ENCODE measurements at regions not wholly inside any gene's neighbourhood (a gene's known extent, or its start where the extent isn't known, plus 50 kb on each side); places are given as distances from the start of the nearest gene placed in this dataset.
"Not testable (repeated sequence)": the region's sequence is repeated elsewhere in the genome, so short reads cannot be mapped to it uniquely, and the experiment has no call there.

GRCh38 chr6:153485072-153485471, 354.0 kb upstream of the RGS17 start:
- Histone ChIP-seq H3K9me3 (ENCODE audit: low read depth, low read length) (peaks cover 3% of the 10 kb centered on the region; the same call in 1 of the 2 replicates), H3K36me3 (ENCODE audit: insufficient read depth, low read length) (no peaks in the 10 kb centered on the region), H3K9ac (ENCODE audit: insufficient read length) (no peak overlapping the region), H3K27ac (no peak overlapping the region), H3K4me3 (no peak overlapping the region)
- no peak for DNase-seq (ENCODE audit: low read depth, low spot score)
- TF ChIP-seq EZH2 (IDR thresholded peaks at IDR 0.05), result no peak
- no peak for TF ChIP-seq FOXP2 (optimal IDR thresholded peaks at IDR 0.05; ENCODE audit: control extremely low read depth, extremely low read length, insufficient read depth)

DNA sequence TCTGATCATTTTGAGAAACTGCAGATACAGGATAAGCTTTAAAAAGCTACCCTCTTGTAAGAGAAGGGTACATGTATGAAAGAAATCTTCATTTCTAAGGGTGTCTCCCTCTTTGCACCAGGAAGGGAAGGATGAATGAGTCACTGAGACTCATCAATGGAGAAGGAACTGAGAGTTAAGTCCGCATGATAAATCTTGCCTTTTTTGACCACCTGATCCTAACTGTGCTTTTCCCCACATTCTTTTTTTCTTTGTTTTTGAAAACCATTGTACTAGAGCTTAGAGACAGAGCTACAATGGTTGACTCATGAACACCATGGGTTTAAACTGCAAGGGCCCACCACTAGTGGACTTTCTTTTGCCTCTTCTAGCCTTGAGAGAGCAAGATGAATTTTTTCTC, 353.0 kb upstream of the RGS17 start:
- Histone ChIP-seq H3K27ac (no peak overlapping the region), H3K9ac (ENCODE audit: insufficient read length) (no peak overlapping the region), H3K9me3 (ENCODE audit: low read depth, low read length) (peaks cover 3% of the 10 kb centered on the region; the same call in 1 of the 2 replicates), H3K4me3 (no peak overlapping the region), H3K36me3 (ENCODE audit: insufficient read depth, low read length) (no peaks in the 10 kb centered on the region)
- TF ChIP-seq EZH2 (IDR thresholded peaks at IDR 0.05), result no peak
- no peak for TF ChIP-seq POLR2AphosphoS5 (IDR thresholded peaks at IDR 0.05; ENCODE audit: borderline replicate concordance, low read depth, low read length)
- TF ChIP-seq FOXP2 (optimal IDR thresholded peaks at IDR 0.05; ENCODE audit: control extremely low read depth, extremely low read length, insufficient read depth), result no peak
- DNase-seq (ENCODE audit: low read depth, low spot score), result no peak

DNA sequence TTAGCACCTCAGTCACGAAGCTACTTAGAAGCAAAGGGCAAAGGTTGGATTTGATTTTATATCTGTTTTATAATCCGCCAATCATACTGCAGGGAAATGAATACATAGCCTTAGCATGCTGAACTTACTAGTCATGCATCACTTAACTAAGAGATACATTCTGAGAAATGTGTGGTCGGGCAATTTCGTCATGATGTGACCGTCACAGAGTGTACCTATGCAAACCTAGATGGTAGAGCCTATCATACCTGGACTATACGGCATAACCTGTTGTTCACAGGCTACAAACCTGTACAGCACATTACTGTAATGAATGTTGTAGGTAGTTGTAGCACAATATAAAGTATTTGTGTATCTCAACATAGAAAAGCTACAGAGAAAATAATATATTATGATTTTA, 345.2 kb upstream of the RGS17 start:
- DNase-seq (ENCODE audit: low read depth, low spot score), result no peak
- no peaks in the 10 kb centered on the region for H3K9me3 ChIP-seq (ENCODE audit: low read depth, low read length)
- no peaks in the 10 kb centered on the region for H3K36me3 ChIP-seq (ENCODE audit: insufficient read depth, low read length)
- H3K27ac ChIP-seq, result no peak overlapping the region
- H3K4me3 ChIP-seq, result no peak overlapping the region
- H3K9ac ChIP-seq (ENCODE audit: insufficient read length), result no peak overlapping the region
- no peak for TF ChIP-seq EZH2 (IDR thresholded peaks at IDR 0.05)
- no peak for TF ChIP-seq FOXP2 (optimal IDR thresholded peaks at IDR 0.05; ENCODE audit: control extremely low read depth, extremely low read length, insufficient read depth)
- TF ChIP-seq POLR2AphosphoS5 (IDR thresholded peaks at IDR 0.05; ENCODE audit: borderline replicate concordance, low read depth, low read length), result no peak

- Histone ChIP-seq H3K9me3 (ENCODE audit: low read depth, low read length) (no peaks in the 10 kb centered on the region), H3K4me3 (no peak overlapping the region), H3K9ac (ENCODE audit: insufficient read length) (no peak overlapping the region), H3K36me3 (ENCODE audit: insufficient read depth, low read length) (no peaks in the 10 kb centered on the region), H3K27ac (no peak overlapping the region)
- TF ChIP-seq EZH2 (IDR thresholded peaks at IDR 0.05) (no peak), POLR2AphosphoS5 (IDR thresholded peaks at IDR 0.05; ENCODE audit: borderline replicate concordance, low read depth, low read length) (no peak), FOXP2 (optimal IDR thresholded peaks at IDR 0.05; ENCODE audit: control extremely low read depth, extremely low read length, insufficient read depth) (no peak)
- no peak for DNase-seq (ENCODE audit: low read depth, low spot score)
Observed at GRCh38 chr6:153465050-153465449, 334.0 kb upstream of the RGS17 start.

GRCh38 chr6:153449279-153449678, 318.2 kb upstream of the RGS17 start:
- no peak for TF ChIP-seq EZH2 (IDR thresholded peaks at IDR 0.05)
- no peak for DNase-seq (ENCODE audit: low read depth, low spot score)
- Histone ChIP-seq H3K36me3 (ENCODE audit: insufficient read depth, low read length) (no peaks in the 10 kb centered on the region), H3K4me3 (no peak overlapping the region), H3K9ac (ENCODE audit: insufficient read length) (no peak overlapping the region), H3K9me3 (ENCODE audit: low read depth, low read length) (no peaks in the 10 kb centered on the region), H3K27ac (no peak overlapping the region)

DNA sequence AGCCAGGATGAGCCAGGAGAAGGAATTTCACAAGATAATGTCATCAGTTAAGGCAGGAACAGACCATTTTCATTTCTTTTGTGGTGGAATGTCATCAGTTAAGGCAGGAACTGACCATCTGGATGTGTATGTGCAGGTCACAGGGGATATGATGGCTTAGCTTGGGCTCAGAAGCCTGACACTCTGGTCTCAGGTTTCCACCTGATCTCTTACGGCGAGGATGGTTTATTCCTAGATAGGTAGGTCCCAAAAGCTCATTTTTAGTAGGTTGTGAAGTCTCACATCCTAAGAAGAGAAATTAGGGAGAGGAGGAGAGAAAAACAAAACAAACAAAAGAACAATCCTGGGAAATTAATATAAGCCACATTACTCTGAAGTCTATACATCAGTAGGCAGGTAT, 311.7 kb upstream of the RGS17 start:
- H3K4me3 ChIP-seq; H3K36me3 ChIP-seq (ENCODE audit: insufficient read depth, low read length); DNase-seq (ENCODE audit: low read depth, low spot score); H3K27ac ChIP-seq; H3K9me3 ChIP-seq (ENCODE audit: low read depth, low read length); H3K9ac ChIP-seq (ENCODE audit: insufficient read length): not testable (repeated sequence)

- no peaks in the 10 kb centered on the region for H3K9me3 ChIP-seq (ENCODE audit: low read depth, low read length)
- no peaks in the 10 kb centered on the region for H3K36me3 ChIP-seq (ENCODE audit: insufficient read depth, low read length)
- no peak overlapping the region for H3K27ac ChIP-seq
- no peak for DNase-seq (ENCODE audit: low read depth, low spot score)
- H3K4me3 ChIP-seq, result no peak overlapping the region
- no peak overlapping the region for H3K9ac ChIP-seq (ENCODE audit: insufficient read length)
- TF ChIP-seq FOXP2 (optimal IDR thresholded peaks at IDR 0.05; ENCODE audit: control extremely low read depth, extremely low read length, insufficient read depth) (no peak), POLR2AphosphoS5 (IDR thresholded peaks at IDR 0.05; ENCODE audit: borderline replicate concordance, low read depth, low read length) (no peak), EZH2 (IDR thresholded peaks at IDR 0.05) (no peak)
Observed at GRCh38 chr6:153442096-153442495, 311.0 kb upstream of the RGS17 start.

- H3K27ac ChIP-seq, result no peak overlapping the region
- no peaks in the 10 kb centered on the region for H3K9me3 ChIP-seq (ENCODE audit: low read depth, low read length)
- H3K4me3 ChIP-seq, result no peak overlapping the region
- no peak for DNase-seq (ENCODE audit: low read depth, low spot score)
- no peak overlapping the region for H3K9ac ChIP-seq (ENCODE audit: insufficient read length)
- TF ChIP-seq FOXP2 (optimal IDR thresholded peaks at IDR 0.05; ENCODE audit: control extremely low read depth, extremely low read length, insufficient read depth), result no peak
- TF ChIP-seq POLR2AphosphoS5 (IDR thresholded peaks at IDR 0.05; ENCODE audit: borderline replicate concordance, low read depth, low read length), result no peak
- TF ChIP-seq EZH2 (IDR thresholded peaks at IDR 0.05), result no peak
- no peaks in the 10 kb centered on the region for H3K36me3 ChIP-seq (ENCODE audit: insufficient read depth, low read length)
Observed at GRCh38 chr6:153437193-153437592, 306.1 kb upstream of the RGS17 start.

DNA sequence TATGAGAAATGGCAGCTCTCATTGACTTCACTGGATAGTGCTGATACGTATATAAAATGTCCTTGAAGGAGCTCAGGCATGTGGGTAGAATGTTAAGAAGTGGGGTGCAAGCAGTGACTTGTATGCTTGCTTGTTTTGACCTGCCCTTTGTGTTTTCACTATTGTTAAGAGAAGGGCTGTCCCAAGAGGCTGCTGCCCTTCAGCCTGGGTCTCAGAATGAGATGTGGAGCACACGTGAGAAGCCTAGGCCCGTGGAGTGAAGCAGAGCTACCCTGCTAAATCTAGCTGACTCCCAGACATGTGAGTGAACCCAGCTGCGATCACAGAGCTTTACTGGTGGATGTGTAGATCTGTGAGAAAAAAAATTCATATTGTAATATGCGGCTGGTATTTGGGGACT, 305.3 kb upstream of the RGS17 start:
- TF ChIP-seq FOXP2 (optimal IDR thresholded peaks at IDR 0.05; ENCODE audit: control extremely low read depth, extremely low read length, insufficient read depth) (no peak), EZH2 (IDR thresholded peaks at IDR 0.05) (no peak)
- Histone ChIP-seq H3K9ac (ENCODE audit: insufficient read length) (no peak overlapping the region), H3K36me3 (ENCODE audit: insufficient read depth, low read length) (no peaks in the 10 kb centered on the region), H3K4me3 (no peak overlapping the region), H3K27ac (no peak overlapping the region), H3K9me3 (ENCODE audit: low read depth, low read length) (no peaks in the 10 kb centered on the region)
- no peak for DNase-seq (ENCODE audit: low read depth, low spot score)

DNA sequence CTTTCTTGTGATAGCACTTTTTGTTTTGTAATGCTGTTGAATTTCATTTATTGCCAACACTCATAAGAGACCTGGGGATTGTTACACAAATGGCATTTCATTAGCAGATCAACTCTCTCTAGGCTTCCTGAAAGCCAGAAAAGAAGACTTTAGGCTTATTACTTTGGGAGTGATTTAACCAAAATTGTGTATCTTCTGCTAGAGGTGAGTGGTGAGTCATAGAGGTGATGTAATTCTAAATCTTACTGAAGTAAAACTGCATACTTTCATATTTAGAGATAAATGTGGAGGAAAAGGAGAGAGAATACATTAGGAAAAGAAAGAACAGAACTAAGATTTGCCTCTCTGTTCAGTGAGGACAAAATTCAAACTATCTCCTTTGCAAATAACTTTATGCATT, 304.7 kb upstream of the RGS17 start:
- H3K9me3 ChIP-seq (ENCODE audit: low read depth, low read length), result no peaks in the 10 kb centered on the region
- no peak overlapping the region for H3K27ac ChIP-seq
- no peak for DNase-seq (ENCODE audit: low read depth, low spot score)
- no peak overlapping the region for H3K9ac ChIP-seq (ENCODE audit: insufficient read length)
- H3K36me3 ChIP-seq (ENCODE audit: insufficient read depth, low read length), result no peaks in the 10 kb centered on the region
- H3K4me3 ChIP-seq, result no peak overlapping the region
- TF ChIP-seq FOXP2 (optimal IDR thresholded peaks at IDR 0.05; ENCODE audit: control extremely low read depth, extremely low read length, insufficient read depth) (no peak), POLR2AphosphoS5 (IDR thresholded peaks at IDR 0.05; ENCODE audit: borderline replicate concordance, low read depth, low read length) (no peak), EZH2 (IDR thresholded peaks at IDR 0.05) (no peak)

Measured in SK-N-MC (cell line).